Activated T-helper 2 cell treated with anti-CD3 and anti-CD28 coated beads, Interferon-gamma antibody, Interleukin-2, Interleukin-4, amounts not matched to agents 10 μg/mL and 5 μg/mL and 100 μg/mL, durations not matched to agents 14 hours and 24 hours and 36 hours (primary cell): ENCODE measurements at regions not wholly inside any gene's neighbourhood (a gene's known extent, or its start where the extent isn't known, plus 50 kb on each side); places are given as distances from the start of the nearest gene placed in this dataset.
"Not testable (repeated sequence)": the region's sequence is repeated elsewhere in the genome, so short reads cannot be mapped to it uniquely, and the experiment has no call there.

ENCODE experiments used
- DNase-seq: peaks from one replicate; pipeline ENCODE4 v3.0.0; 2021; ENCODE audit warnings: low spot score
- H3K27ac Mint-ChIP-seq: one replicate; pipeline ENCODE4 v1.8.0; 2021; ENCODE audit warnings: mixed read lengths
- H3K27me3 Mint-ChIP-seq: one replicate; pipeline ENCODE4 v1.8.0; 2021; ENCODE audit warnings: low read depth, mixed read lengths
- H3K36me3 Mint-ChIP-seq: one replicate; pipeline ENCODE4 v1.8.0; 2021; ENCODE audit warnings: low read depth, mixed read lengths
- H3K4me1 Mint-ChIP-seq: one replicate; pipeline ENCODE4 v1.8.0; 2021; ENCODE audit warnings: low read depth, mixed read lengths
- H3K4me3 Mint-ChIP-seq: one replicate; pipeline ENCODE4 v1.8.0; 2021; ENCODE audit warnings: low read depth, mild to moderate bottlenecking, moderate library complexity, mixed read lengths
- H3K9me3 Mint-ChIP-seq: one replicate; pipeline ENCODE4 v1.8.0; 2021; ENCODE audit warnings: mixed read lengths
- intact Hi-C: fragments of 100-400 bp; cut with micrococcal nuclease; formaldehyde crosslinking; loops from one replicate; pipeline ENCODE4 v1.15.1; 2023

- Mint-ChIP-seq H3K27me3 (no peaks in the 10 kb centered on the region), H3K4me1 (no peaks in the 10 kb centered on the region), H3K36me3 (no peaks in the 10 kb centered on the region), H3K27ac (no peak overlapping the region), H3K4me3 (no peak overlapping the region), H3K9me3 (peaks cover 11% of the 10 kb centered on the region)
- intact Hi-C loops: no loop called here
- no peak for DNase-seq
These were observed 153.0 kb downstream of the ADAM29 start for GRCh38 chr4:175071123-175071522.

GRCh38 chr4:175087145-175087544 lies 169.0 kb downstream of the ADAM29 start:
- no peak for DNase-seq
- no peak overlapping the region for H3K27ac Mint-ChIP-seq
- no peaks in the 10 kb centered on the region for H3K36me3 Mint-ChIP-seq

DNA sequence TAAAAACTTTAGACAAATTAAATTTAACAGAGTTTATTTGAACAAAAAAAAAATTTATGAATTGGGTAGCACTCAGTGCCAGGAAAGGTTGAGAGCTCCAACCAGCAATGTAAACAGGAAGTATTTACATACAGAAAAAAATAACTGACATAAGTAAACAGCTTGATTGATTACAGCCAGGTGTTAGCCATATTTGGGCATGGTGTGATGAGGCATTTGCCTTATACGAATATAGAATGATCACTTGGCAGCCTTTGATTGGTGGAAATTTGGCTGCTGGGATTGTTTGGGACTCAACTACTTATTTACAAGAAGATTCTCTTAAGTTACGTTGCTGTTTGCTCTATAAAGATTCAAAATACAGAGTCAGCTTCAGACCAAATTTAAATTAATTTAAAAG lies 172.0 kb downstream of the ADAM29 start:
- Mint-ChIP-seq H3K36me3 (no peaks in the 10 kb centered on the region), H3K9me3 (peaks cover 16% of the 10 kb centered on the region), H3K27ac (no peak overlapping the region), H3K27me3 (no peaks in the 10 kb centered on the region), H3K4me1 (no peaks in the 10 kb centered on the region), H3K4me3 (no peak overlapping the region)
- intact Hi-C loops: no loop called here
- DNase-seq: no peak

More at GRCh38 chr4:175087145-175087544, 169.0 kb downstream of the ADAM29 start:
- Mint-ChIP-seq H3K9me3 (peaks cover 9% of the 10 kb centered on the region), H3K27me3 (no peaks in the 10 kb centered on the region), H3K4me1 (no peaks in the 10 kb centered on the region), H3K4me3 (no peak overlapping the region)
- intact Hi-C loops: no loop called here

GRCh38 chr4:175091649-175092048 lies 173.5 kb downstream of the ADAM29 start:
- no peaks in the 10 kb centered on the region for H3K36me3 Mint-ChIP-seq
- no peaks in the 10 kb centered on the region for H3K27me3 Mint-ChIP-seq
- intact Hi-C loops: no loop called here
- H3K27ac Mint-ChIP-seq: no peak overlapping the region
- no peak for DNase-seq
- H3K4me3 Mint-ChIP-seq: no peak overlapping the region
- peaks cover 22% of the 10 kb centered on the region for H3K9me3 Mint-ChIP-seq
- H3K4me1 Mint-ChIP-seq: no peaks in the 10 kb centered on the region

GRCh38 chr4:175092114-175092513 lies 174.0 kb downstream of the ADAM29 start:
- no peak overlapping the region for H3K4me3 Mint-ChIP-seq
- H3K9me3 Mint-ChIP-seq: peaks cover 17% of the 10 kb centered on the region
- H3K27me3 Mint-ChIP-seq: no peaks in the 10 kb centered on the region
- no peaks in the 10 kb centered on the region for H3K4me1 Mint-ChIP-seq
- no peak overlapping the region for H3K27ac Mint-ChIP-seq
- intact Hi-C loops: no loop called here
- DNase-seq: no peak
- H3K36me3 Mint-ChIP-seq: no peaks in the 10 kb centered on the region

- H3K27ac Mint-ChIP-seq, intact Hi-C loops, H3K36me3 Mint-ChIP-seq, H3K27me3 Mint-ChIP-seq, DNase-seq, H3K4me1 Mint-ChIP-seq, H3K4me3 Mint-ChIP-seq: not testable (repeated sequence)
- peaks cover 23% of the 10 kb centered on the region for H3K9me3 Mint-ChIP-seq
These were observed 174.9 kb downstream of the ADAM29 start for GRCh38 chr4:175093055-175093454.

GRCh38 chr4:175103403-175103802 lies 185.2 kb downstream of the ADAM29 start:
- Mint-ChIP-seq H3K27ac (no peak overlapping the region), H3K4me3 (no peak overlapping the region), H3K4me1 (no peaks in the 10 kb centered on the region), H3K27me3 (no peaks in the 10 kb centered on the region), H3K9me3 (peaks cover 15% of the 10 kb centered on the region), H3K36me3 (no peaks in the 10 kb centered on the region)
- no peak for DNase-seq
- intact Hi-C loops: no loop called here

DNA sequence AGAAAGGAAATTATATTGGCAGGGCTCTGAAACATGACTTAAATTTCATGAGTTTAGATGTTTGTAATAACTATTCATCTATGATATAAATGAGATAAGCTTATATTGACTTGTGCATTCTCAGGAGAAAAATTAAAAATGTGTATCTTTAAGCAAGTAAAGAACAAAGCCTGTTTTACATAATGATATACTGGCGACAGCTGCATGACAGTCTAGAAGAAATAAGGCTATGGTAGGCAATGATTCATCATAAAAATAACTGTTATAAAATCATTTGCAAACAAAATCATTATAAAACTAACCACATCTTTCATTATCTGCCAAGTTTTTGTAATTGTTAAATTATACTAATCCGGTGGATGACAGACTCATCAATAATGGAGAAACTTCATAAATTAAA lies 188.1 kb downstream of the ADAM29 start:
- no peaks in the 10 kb centered on the region for H3K4me1 Mint-ChIP-seq
- no peaks in the 10 kb centered on the region for H3K27me3 Mint-ChIP-seq
- H3K9me3 Mint-ChIP-seq: peaks cover 34% of the 10 kb centered on the region
- no peak overlapping the region for H3K27ac Mint-ChIP-seq
- DNase-seq: no peak
- intact Hi-C loops: no loop called here
- H3K36me3 Mint-ChIP-seq: no peaks in the 10 kb centered on the region
- H3K4me3 Mint-ChIP-seq: no peak overlapping the region

GRCh38 chr4:175109933-175110332 lies 191.8 kb downstream of the ADAM29 start:
- Mint-ChIP-seq H3K27ac (no peak overlapping the region), H3K36me3 (no peaks in the 10 kb centered on the region), H3K4me3 (no peak overlapping the region), H3K4me1 (no peaks in the 10 kb centered on the region), H3K27me3 (no peaks in the 10 kb centered on the region), H3K9me3 (peaks cover 62% of the 10 kb centered on the region)
- intact Hi-C loops: no loop called here
- DNase-seq: no peak

- intact Hi-C loops: no loop called here
- Mint-ChIP-seq H3K4me1 (no peaks in the 10 kb centered on the region), H3K9me3 (peaks cover 49% of the 10 kb centered on the region), H3K27ac (no peak overlapping the region), H3K36me3 (no peaks in the 10 kb centered on the region), H3K27me3 (no peaks in the 10 kb centered on the region), H3K4me3 (no peak overlapping the region)
- DNase-seq: no peak
These were observed 207.4 kb downstream of the ADAM29 start for GRCh38 chr4:175125410-175126068.

DNA sequence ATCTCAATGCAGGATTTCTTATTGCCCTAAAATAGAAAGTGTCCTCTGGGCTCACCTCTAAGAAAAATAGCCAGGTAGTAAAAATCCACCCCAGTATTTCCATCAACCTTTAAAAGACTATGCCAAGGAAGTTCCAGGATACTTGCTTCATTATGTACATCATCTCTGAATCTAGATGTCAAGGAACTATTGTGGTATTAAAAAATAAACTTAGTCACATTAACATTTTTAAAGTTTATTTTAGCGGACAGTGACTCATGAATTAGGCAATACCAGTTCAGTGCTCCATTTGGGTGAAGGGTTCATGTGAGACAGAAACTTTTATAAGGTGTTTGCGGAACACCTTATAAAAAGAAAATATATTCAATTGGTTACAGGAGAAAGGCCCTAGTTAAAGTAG lies 209.2 kb downstream of the ADAM29 start:
- H3K36me3 Mint-ChIP-seq: no peaks in the 10 kb centered on the region
- H3K9me3 Mint-ChIP-seq: peaks cover 38% of the 10 kb centered on the region
- no peaks in the 10 kb centered on the region for H3K27me3 Mint-ChIP-seq
- no peak for DNase-seq
- intact Hi-C loops: no loop called here
- H3K4me1 Mint-ChIP-seq: no peaks in the 10 kb centered on the region
- H3K4me3 Mint-ChIP-seq: no peak overlapping the region
- H3K27ac Mint-ChIP-seq: no peak overlapping the region

GRCh38 chr4:175129797-175130196 lies 211.6 kb downstream of the ADAM29 start:
- H3K36me3 Mint-ChIP-seq: no peaks in the 10 kb centered on the region
- intact Hi-C loops: no loop called here
- no peaks in the 10 kb centered on the region for H3K27me3 Mint-ChIP-seq
- no peak overlapping the region for H3K4me3 Mint-ChIP-seq
- no peaks in the 10 kb centered on the region for H3K4me1 Mint-ChIP-seq
- no peak for DNase-seq
- H3K9me3 Mint-ChIP-seq: peaks cover 23% of the 10 kb centered on the region
- no peak overlapping the region for H3K27ac Mint-ChIP-seq

GRCh38 chr4:175139205-175139604 lies 221.0 kb downstream of the ADAM29 start:
- Mint-ChIP-seq H3K9me3 (peaks cover 10% of the 10 kb centered on the region), H3K27me3 (no peaks in the 10 kb centered on the region), H3K27ac (no peak overlapping the region), H3K36me3 (no peaks in the 10 kb centered on the region), H3K4me1 (no peaks in the 10 kb centered on the region), H3K4me3 (no peak overlapping the region)
- no peak for DNase-seq
- intact Hi-C loops: no loop called here

DNA sequence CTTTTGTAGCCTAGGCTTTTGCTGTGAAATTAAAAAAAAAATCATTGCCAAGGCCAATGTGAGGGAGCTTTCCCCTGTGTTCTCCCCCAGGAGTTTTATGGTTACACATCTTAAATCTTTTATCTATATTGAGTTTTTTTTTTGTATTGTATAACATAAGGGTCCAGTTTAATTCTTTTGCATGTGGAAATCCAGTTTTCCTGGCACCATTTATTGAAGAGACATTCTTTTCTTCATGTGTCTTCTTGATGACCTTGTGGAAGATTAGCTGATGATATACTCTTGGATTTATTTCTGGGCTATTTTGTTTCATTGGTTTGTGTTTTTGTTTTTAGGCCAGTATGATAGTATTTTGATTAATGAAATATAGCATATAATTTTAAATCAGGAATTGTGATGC lies 225.0 kb downstream of the ADAM29 start:
- intact Hi-C loops: no loop called here
- no peaks in the 10 kb centered on the region for H3K36me3 Mint-ChIP-seq
- H3K27ac Mint-ChIP-seq: no peak overlapping the region
- H3K27me3 Mint-ChIP-seq: no peaks in the 10 kb centered on the region
- H3K4me3 Mint-ChIP-seq: no peak overlapping the region
- no peak for DNase-seq
- peaks cover 17% of the 10 kb centered on the region for H3K9me3 Mint-ChIP-seq
- no peaks in the 10 kb centered on the region for H3K4me1 Mint-ChIP-seq
